Activated CD4-positive, CD25-positive, alpha-beta regulatory T cell treated with anti-CD3 and anti-CD28 coated beads, Interleukin-2, amount 50 U/mL, for 72 hours (primary cell): ENCODE measurements at regions not wholly inside any gene's neighbourhood (a gene's known extent, or its start where the extent isn't known, plus 50 kb on each side); places are given as distances from the start of the nearest gene placed in this dataset.

Experiments
- DNase-seq: peaks from one replicate; pipeline ENCODE4 v3.0.0; 2021

DNA sequence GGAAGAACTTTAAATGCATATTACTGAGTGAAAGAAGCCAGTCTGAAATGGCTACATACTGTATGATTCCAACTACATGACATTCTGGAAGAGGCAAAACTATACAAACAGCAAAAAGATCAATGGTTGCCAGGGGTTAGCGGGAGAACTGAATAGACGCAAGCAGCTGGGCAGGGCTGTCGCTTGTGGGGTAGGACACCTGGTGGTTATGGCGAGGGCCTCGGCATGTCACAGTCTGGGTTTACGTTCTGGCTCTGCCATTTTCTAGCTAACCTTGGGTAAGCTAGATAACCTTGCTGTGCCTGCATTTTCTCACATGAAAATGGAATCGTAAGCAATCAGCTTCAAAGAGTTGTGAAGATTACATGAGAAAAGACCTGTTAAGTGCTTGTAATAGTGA, 55.2 kb upstream of the SYT13 start:
- DNase-seq, result no peak

DNA sequence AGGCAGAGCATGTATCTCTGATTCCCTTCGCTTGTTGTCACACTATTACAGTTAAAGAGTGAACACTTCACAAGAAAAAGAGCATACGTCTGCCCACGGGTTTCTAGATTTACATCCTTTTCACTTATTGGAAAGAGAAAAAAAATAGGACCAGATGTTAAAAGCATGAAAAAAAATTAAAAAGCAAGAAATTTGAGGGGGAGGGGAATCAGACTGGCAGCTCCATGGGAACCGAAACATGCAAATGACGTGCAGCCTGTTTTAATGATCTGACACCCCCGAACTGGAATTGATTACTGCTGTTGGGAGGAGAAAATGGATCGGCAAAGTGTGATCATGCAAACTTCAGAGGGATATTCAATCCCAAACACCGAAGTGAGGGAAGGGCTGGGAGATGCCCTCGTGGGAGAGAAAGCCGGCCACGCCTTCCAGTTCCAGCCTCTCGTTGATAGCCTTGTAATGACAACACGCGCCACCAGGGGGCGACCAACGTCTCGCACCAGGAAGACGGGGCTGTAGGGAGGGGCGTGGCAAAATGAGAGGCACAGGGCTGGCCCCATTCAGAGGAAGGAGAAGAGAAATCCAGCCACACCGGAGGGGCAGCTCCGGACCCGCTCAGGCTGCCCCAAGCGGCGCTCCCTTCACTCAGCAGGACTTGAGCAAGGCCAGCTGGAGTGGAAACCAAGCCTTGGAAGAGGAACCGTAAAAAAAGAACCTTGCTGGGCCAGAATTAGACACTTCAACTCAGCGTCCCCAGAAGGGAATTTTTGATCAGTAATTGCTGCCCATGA, 53.8 kb upstream of the SYT13 start:
- DNase-seq, result peak; percentile 95

DNA sequence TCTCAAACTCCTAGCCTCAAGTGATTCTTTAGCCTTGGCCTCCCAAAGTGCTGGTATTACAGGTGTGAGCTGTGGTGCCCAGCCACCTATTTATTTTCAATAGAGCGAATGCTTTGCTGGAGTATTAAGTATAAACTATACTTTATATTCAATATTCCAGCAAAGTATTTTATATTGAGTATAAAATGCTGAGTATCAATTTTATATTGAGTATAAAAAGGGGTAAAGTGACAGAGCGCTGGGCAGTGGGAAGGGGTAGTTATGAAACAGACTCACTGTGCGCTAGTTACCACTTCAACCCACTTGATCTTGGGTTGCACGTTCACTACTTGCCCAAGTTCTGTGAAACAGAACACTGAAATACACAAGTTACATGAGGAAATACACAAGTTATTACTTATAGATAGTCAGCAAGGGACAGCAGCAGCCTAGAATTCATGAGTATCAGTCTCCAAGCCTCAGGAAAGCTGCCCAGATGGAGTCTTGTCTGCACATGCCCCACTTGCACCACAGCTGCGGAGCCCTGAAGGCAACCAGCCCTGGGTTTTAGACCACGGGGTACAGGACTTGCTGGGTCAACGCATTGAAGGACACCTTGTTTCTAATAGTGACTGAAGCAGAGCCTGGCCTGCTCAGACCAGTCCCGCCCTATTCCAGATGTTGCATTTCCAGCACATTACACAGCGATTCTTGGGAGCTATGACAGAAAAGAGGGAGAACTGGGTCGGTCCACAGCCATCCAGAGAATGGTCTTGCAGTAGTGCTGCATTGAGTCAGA, 51.6 kb upstream of the SYT13 start:
- no peak for DNase-seq

- no peak for DNase-seq
Observed at GRCh38 chr11:45336136-45336535, 50.0 kb upstream of the SYT13 start.
